Testis (tissue), 2 donors: ENCODE measurements at regions not wholly inside any gene's neighbourhood (a gene's known extent, or its start where the extent isn't known, plus 50 kb on each side); places are given as distances from the start of the nearest gene placed in this dataset.

ENCODE experiments used
- POLR2A ChIP-seq: fragments of 450-650 bp; IDR thresholded peaks from one replicate; pipeline ENCODE4 v1.6.1; 2017; ENCODE audit warnings: antibody characterized with exemption, mild to moderate bottlenecking, moderate library complexity
- TF ChIP-seq, protein P1 (sequence below), 3 experiments: fragments of 450-650 bp in 2 of 3; fragments of 200-600 bp in 1 of 3; sonication (generic) in 1 of 3; IDR thresholded peaks; one replicate each; pipeline ENCODE4 v1.5.1; 2016 to 2019; ENCODE audit warnings: antibody characterized with exemption in 3 of 3, mild to moderate bottlenecking in 2 of 3, moderate library complexity in 1 of 3

DNA sequence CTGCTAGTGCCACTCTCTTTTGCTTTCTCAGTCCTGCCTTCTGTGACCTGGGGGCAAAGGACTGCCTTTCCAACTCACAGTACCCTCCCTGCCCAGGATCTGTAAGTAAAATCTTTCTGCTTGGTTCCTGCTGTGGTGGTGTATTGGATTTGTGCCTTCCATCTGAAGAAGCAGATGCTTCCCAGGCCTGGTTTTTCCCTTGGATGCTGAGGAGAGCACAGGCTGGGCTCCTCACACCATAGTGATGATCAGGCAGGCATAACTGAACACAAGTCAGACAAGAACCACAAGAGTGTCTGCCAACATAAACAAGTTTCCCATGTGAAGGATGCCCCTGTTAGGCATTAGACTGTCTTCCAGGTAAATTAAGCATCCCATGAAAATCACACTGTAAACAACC, 121.3 kb upstream of the NRXN1 start:
- TF ChIP-seq, protein P1, sequence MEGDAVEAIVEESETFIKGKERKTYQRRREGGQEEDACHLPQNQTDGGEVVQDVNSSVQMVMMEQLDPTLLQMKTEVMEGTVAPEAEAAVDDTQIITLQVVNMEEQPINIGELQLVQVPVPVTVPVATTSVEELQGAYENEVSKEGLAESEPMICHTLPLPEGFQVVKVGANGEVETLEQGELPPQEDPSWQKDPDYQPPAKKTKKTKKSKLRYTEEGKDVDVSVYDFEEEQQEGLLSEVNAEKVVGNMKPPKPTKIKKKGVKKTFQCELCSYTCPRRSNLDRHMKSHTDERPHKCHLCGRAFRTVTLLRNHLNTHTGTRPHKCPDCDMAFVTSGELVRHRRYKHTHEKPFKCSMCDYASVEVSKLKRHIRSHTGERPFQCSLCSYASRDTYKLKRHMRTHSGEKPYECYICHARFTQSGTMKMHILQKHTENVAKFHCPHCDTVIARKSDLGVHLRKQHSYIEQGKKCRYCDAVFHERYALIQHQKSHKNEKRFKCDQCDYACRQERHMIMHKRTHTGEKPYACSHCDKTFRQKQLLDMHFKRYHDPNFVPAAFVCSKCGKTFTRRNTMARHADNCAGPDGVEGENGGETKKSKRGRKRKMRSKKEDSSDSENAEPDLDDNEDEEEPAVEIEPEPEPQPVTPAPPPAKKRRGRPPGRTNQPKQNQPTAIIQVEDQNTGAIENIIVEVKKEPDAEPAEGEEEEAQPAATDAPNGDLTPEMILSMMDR (IDR thresholded peaks at IDR 0.05) = no peak
- no peak for TF ChIP-seq POLR2A
